Loucy (cell line): ENCODE measurements at regions not wholly inside any gene's neighbourhood (a gene's known extent, or its start where the extent isn't known, plus 50 kb on each side); places are given as distances from the start of the nearest gene placed in this dataset.

Experiments
- EZH2phosphoT487 ChIP-seq: fragments of 200-600 bp; IDR thresholded peaks from 2 replicates; pipeline ENCODE4 v1.6.1; 2018; ENCODE audit warnings: antibody characterized with exemption, mild to moderate bottlenecking, moderate library complexity, borderline replicate concordance
- TF ChIP-seq, protein P1 (sequence below): fragments of 200-600 bp; sonication (generic); conservative IDR thresholded peaks from 2 replicates; pipeline ENCODE4 v1.5.1; 2014; ENCODE audit warnings: mild to moderate bottlenecking, antibody characterized with exemption, low read length

DNA sequence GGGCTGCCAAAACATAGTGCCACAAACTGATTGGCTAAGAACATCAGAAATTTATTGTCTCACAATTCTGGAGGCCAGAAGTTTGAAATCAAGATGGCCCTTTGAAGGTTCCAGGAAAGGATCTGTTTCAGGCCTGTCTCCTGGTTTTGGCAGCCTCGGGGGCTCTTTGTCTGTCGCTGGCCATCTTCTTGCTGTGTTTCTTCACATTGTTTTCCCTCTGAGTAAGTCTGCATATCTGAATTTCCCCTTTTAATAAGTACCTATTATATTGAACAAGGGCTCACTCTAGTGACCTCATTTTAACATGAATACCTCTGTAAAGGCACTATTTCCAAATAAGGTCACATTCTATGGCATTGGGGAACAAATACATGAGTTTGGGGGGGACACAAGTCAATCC, 467.1 kb upstream of the MGAT4C start:
- TF ChIP-seq, protein P1, sequence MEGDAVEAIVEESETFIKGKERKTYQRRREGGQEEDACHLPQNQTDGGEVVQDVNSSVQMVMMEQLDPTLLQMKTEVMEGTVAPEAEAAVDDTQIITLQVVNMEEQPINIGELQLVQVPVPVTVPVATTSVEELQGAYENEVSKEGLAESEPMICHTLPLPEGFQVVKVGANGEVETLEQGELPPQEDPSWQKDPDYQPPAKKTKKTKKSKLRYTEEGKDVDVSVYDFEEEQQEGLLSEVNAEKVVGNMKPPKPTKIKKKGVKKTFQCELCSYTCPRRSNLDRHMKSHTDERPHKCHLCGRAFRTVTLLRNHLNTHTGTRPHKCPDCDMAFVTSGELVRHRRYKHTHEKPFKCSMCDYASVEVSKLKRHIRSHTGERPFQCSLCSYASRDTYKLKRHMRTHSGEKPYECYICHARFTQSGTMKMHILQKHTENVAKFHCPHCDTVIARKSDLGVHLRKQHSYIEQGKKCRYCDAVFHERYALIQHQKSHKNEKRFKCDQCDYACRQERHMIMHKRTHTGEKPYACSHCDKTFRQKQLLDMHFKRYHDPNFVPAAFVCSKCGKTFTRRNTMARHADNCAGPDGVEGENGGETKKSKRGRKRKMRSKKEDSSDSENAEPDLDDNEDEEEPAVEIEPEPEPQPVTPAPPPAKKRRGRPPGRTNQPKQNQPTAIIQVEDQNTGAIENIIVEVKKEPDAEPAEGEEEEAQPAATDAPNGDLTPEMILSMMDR = no peak
- no peak for TF ChIP-seq EZH2phosphoT487
